ENCODE measurements at regions not wholly inside any gene's neighbourhood (a gene's known extent, or its start where the extent isn't known, plus 50 kb on each side); places are given as distances from the start of the nearest gene placed in this dataset.

DNA sequence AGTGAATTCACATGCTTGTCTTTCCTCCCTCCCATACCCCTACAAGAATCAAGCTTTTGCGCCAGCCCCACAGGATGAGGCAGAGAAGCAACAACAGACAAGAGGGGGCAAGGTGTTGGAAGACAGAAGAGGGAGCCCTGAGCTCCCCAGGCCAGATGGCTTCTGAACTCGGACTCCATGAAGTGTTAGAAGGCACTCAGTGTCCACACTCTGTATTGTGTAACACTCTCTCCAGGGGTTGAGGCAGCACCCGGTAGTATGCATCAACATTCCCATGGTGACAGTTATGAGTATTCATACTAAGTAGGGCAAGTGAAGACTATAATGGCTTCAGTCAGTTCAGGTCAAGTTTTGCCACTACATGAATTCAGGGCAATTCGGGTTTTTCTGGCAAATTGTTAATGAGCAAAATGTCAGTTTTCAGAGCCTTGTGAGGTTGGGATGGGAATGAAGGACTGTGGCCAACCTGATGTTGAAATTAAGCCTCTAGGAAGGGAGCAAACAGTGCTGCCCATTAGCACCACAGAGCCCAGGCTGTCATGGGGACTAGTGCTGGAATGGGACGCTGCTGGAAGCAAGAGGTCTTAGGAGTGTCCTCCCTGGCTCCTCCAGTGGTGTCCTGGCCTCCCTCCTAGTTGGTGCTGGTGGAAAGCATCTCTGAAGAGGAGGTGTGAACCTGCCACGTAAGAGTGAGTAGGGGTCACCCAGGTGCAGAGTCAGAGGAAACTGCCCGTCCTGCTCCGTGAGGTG is 79.4 kb downstream of the KLF15 start:
- no peak overlapping the region for H3K23ac ChIP-seq (ENCODE audit: low read depth, low read length, poor library complexity)

GRCh38 chr3:126275620-126275904 is 81.6 kb downstream of the KLF15 start:
- Histone ChIP-seq H3K9ac (ENCODE audit: low read depth, low read length, poor library complexity) (no peak overlapping the region), H2BK12ac (ENCODE audit: low read length) (no peak overlapping the region), H3K27me3 (ENCODE audit: control insufficient read depth in 3 of 3, insufficient read depth in 3 of 3, low read depth in 1 of 3, low read length in 3 of 3) (peaks cover 0 to 6% (median 0%) of the 10 kb centered on the region in 3 experiments), H3K27ac (replicated peaks; ENCODE audit: low read length) (no peak overlapping the region), H3K4ac (ENCODE audit: low read length) (no peak overlapping the region), H3K4me1 (ENCODE audit: control insufficient read depth in 2 of 2, insufficient read depth in 1 of 2, low read depth in 1 of 2, low read length in 2 of 2) (peaks cover 0 to 3% of the 10 kb centered on the region in 2 donors), H3K23ac (ENCODE audit: low read depth, low read length, poor library complexity) (no peak overlapping the region), H2BK15ac (ENCODE audit: low read length) (no peak overlapping the region), H2AFZ (ENCODE audit: low read length) (no peak overlapping the region), H3K18ac (ENCODE audit: low read length) (no peak overlapping the region), H4K91ac (ENCODE audit: low read depth, low read length, poor library complexity) (no peak overlapping the region), H3K14ac (ENCODE audit: low read length) (no peak overlapping the region), H2AK5ac (ENCODE audit: low read depth, low read length) (no peak overlapping the region), H4K8ac (ENCODE audit: low read depth, low read length) (no peak overlapping the region), H3K4me3 (ENCODE audit: low read length in 2 of 2) (no peak overlapping the region), H2BK120ac (ENCODE audit: low read depth, low read length) (no peak overlapping the region), H3K9me3 (replicated peaks in 1 of 2; ENCODE audit: control insufficient read depth in 2 of 2, insufficient read depth in 1 of 2, low read depth in 1 of 2, low read length in 2 of 2) (no peaks in the 10 kb centered on the region), H3K36me3 (replicated peaks in 1 of 2; ENCODE audit: control insufficient read depth in 2 of 2, insufficient read depth in 2 of 2, low read length in 2 of 2) (no peaks in the 10 kb centered on the region), H3K79me1 (ENCODE audit: low read depth, low read length) (no peaks in the 10 kb centered on the region), H3K4me2 (ENCODE audit: insufficient read depth, low read length, poor library complexity, severe bottlenecking) (no peak overlapping the region), H2BK5ac (ENCODE audit: low read length) (no peak overlapping the region)
- no CpG with 5 or more reads among the region's 2 CpGs for WGBS, 2 donors (ENCODE audit: extremely low coverage in 2 of 2, insufficient read length in 2 of 2, insufficient replicate concordance in 1 of 2)
- no peak for DNase-seq (ENCODE audit: low spot score)

More for the DNA sequence above, 79.4 kb downstream of the KLF15 start:
- Histone ChIP-seq H3K4me1 (ENCODE audit: control insufficient read depth in 2 of 2, insufficient read depth in 1 of 2, low read depth in 1 of 2, low read length in 2 of 2) (peaks cover 0 to 3% of the 10 kb centered on the region in 2 donors), H2BK15ac (ENCODE audit: low read length) (no peak overlapping the region), H3K27ac (replicated peaks; ENCODE audit: low read length) (no peak overlapping the region), H3K4me2 (ENCODE audit: insufficient read depth, low read length, poor library complexity, severe bottlenecking) (no peak overlapping the region), H3K27me3 (ENCODE audit: control insufficient read depth in 3 of 3, insufficient read depth in 3 of 3, low read depth in 1 of 3, low read length in 3 of 3) (peaks cover 0 to 6% (median 0%) of the 10 kb centered on the region in 3 experiments), H4K8ac (ENCODE audit: low read depth, low read length) (no peak overlapping the region), H2BK5ac (ENCODE audit: low read length) (no peak overlapping the region), H3K9ac (ENCODE audit: low read depth, low read length, poor library complexity) (peak overlapping the region; percentile 24), H3K36me3 (replicated peaks in 1 of 2; ENCODE audit: control insufficient read depth in 2 of 2, insufficient read depth in 2 of 2, low read length in 2 of 2) (no peaks in the 10 kb centered on the region), H4K91ac (ENCODE audit: low read depth, low read length, poor library complexity) (no peak overlapping the region), H3K4ac (ENCODE audit: low read length) (no peak overlapping the region), H2AK5ac (ENCODE audit: low read depth, low read length) (no peak overlapping the region), H2BK12ac (ENCODE audit: low read length) (no peak overlapping the region), H2BK120ac (ENCODE audit: low read depth, low read length) (no peak overlapping the region), H3K14ac (ENCODE audit: low read length) (no peak overlapping the region), H3K9me3 (replicated peaks in 1 of 2; ENCODE audit: control insufficient read depth in 2 of 2, insufficient read depth in 1 of 2, low read depth in 1 of 2, low read length in 2 of 2) (no peaks in the 10 kb centered on the region), H3K18ac (ENCODE audit: low read length) (no peak overlapping the region), H2AFZ (ENCODE audit: low read length) (no peak overlapping the region), H3K79me1 (ENCODE audit: low read depth, low read length) (no peaks in the 10 kb centered on the region), H3K4me3 (ENCODE audit: low read length in 2 of 2) (no peak overlapping the region)
- WGBS, 2 donors (ENCODE audit: extremely low coverage in 2 of 2, insufficient read length in 2 of 2, insufficient replicate concordance in 1 of 2), result no CpG with 5 or more reads among the region's 8 CpGs
- DNase-seq (ENCODE audit: low spot score), result no peak

DNA sequence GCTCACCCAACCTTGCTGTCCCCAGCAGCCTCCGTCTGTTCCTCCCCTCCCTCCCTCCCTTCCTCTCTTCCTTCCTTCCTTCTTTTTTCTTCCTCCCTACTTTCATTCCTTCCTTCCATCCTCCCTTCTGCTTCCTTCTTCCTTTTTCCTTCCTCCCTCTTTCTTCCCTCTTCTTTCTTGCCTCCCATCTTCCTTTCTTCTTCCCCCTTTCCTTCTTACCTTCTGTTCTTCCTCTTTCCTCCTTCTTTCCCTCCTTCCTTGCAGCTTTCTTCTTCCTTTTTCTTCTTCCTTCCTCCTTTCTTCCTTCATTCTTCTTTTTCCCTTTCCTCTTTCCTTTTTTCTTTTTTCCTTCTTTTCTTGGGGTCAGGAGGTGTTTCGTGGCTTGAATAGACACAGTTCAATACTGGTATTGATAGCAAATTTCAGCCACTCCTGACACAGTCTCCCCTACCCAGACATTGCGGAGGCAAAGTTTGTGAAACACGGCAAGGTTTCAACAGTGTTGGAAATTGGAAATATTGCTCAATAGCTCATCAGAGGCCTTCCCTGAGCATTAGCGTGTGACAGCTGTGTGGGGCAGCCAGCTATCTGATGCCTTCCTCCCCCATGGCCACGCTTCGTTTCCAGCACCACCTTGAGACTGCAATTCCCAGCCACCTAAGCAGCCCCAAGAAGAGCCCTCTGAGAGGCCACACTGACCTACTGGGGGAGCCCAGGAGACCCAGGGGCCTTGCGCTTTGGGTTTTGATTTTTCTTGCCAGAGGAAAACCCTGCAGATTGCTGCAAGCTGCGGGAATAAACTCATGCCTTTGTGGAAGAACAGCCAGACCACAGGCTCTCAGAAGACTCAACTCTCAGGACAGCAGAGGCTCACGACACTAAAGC is 82.2 kb downstream of the KLF15 start:
- DNase-seq (ENCODE audit: low spot score), result no peak
- no CpG with 5 or more reads among the region's 10 CpGs for WGBS, 2 donors (ENCODE audit: extremely low coverage in 2 of 2, insufficient read length in 2 of 2, insufficient replicate concordance in 1 of 2)
- H4K8ac ChIP-seq (ENCODE audit: low read depth, low read length), result no peak overlapping the region

DNA sequence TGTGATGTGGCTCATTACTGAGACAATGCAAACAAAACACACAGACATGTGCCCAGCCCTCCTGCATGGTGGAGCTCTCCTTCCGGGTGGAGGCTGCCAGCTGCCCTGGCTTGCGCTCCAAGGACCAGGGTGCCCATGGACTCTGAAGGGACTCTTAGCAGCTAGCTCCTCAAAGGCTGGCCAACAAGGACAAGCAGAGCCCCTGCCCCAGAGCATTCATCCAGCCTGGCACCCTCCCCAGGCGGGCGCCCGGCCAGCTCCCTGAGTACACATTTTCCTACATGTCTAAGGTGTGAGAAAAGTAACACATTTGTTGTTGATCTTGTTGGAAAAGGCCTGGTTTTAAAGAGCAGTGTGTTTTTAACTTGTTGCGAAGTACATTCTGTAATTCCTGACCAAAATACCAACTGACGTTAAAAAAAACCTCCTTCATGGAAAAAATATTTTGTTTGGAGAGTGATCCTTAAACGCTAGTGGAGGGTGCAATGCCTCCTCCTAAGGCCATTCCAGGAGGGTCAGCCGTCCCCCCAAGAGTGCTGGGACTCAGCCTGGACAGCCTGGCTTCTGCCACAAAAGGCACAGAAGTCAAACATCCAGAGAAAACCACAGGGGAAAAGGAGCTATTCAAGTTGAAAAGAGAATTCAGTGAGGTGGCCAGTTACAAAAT is 86.9 kb downstream of the KLF15 start:
- H3K27ac ChIP-seq (replicated peaks; ENCODE audit: low read length), result no peak overlapping the region
- no peaks in the 10 kb centered on the region for H3K9me3 ChIP-seq (replicated peaks in 1 of 2; ENCODE audit: control insufficient read depth in 2 of 2, insufficient read depth in 1 of 2, low read depth in 1 of 2, low read length in 2 of 2)
- no peak overlapping the region for H4K8ac ChIP-seq (ENCODE audit: low read depth, low read length)
- no peaks in the 10 kb centered on the region for H3K36me3 ChIP-seq (replicated peaks in 1 of 2; ENCODE audit: control insufficient read depth in 2 of 2, insufficient read depth in 2 of 2, low read length in 2 of 2)
- peaks cover 14 to 22% of the 10 kb centered on the region in 2 donors for H3K4me1 ChIP-seq (ENCODE audit: control insufficient read depth in 2 of 2, insufficient read depth in 1 of 2, low read depth in 1 of 2, low read length in 2 of 2)
- no peak overlapping the region for H2AFZ ChIP-seq (ENCODE audit: low read length)
- H4K91ac ChIP-seq (ENCODE audit: low read depth, low read length, poor library complexity), result peak overlapping the region; percentile 6
- peak overlapping the region; percentile 36 for H2AK5ac ChIP-seq (ENCODE audit: low read depth, low read length)
- no peak overlapping the region for H2BK120ac ChIP-seq (ENCODE audit: low read depth, low read length)
- DNase-seq (ENCODE audit: low spot score), result no peak
- H3K4me3 ChIP-seq (ENCODE audit: low read length in 2 of 2), result no peak overlapping the region
- no peaks in the 10 kb centered on the region for H3K79me1 ChIP-seq (ENCODE audit: low read depth, low read length)
- no peaks in the 10 kb centered on the region for H3K27me3 ChIP-seq (ENCODE audit: control insufficient read depth in 3 of 3, insufficient read depth in 3 of 3, low read depth in 1 of 3, low read length in 3 of 3)
- H3K9ac ChIP-seq (ENCODE audit: low read depth, low read length, poor library complexity), result no peak overlapping the region
- H2BK12ac ChIP-seq (ENCODE audit: low read length), result peak overlapping the region; percentile 48
- peak overlapping the region; percentile 76 for H3K18ac ChIP-seq (ENCODE audit: low read length)
- H2BK5ac ChIP-seq (ENCODE audit: low read length), result no peak overlapping the region
- H3K4ac ChIP-seq (ENCODE audit: low read length), result no peak overlapping the region
- H3K23ac ChIP-seq (ENCODE audit: low read depth, low read length, poor library complexity), result no peak overlapping the region
- H3K14ac ChIP-seq (ENCODE audit: low read length), result no peak overlapping the region
- no CpG with 5 or more reads among the region's 9 CpGs for WGBS, 2 donors (ENCODE audit: extremely low coverage in 2 of 2, insufficient read length in 2 of 2, insufficient replicate concordance in 1 of 2)
- no peak overlapping the region for H3K4me2 ChIP-seq (ENCODE audit: insufficient read depth, low read length, poor library complexity, severe bottlenecking)
- H2BK15ac ChIP-seq (ENCODE audit: low read length), result peak overlapping the region; percentile 76

More for the DNA sequence above, 82.2 kb downstream of the KLF15 start:
- Histone ChIP-seq H3K79me1 (ENCODE audit: low read depth, low read length) (no peaks in the 10 kb centered on the region), H3K36me3 (replicated peaks in 1 of 2; ENCODE audit: control insufficient read depth in 2 of 2, insufficient read depth in 2 of 2, low read length in 2 of 2) (no peaks in the 10 kb centered on the region), H2BK5ac (ENCODE audit: low read length) (no peak overlapping the region), H2AK5ac (ENCODE audit: low read depth, low read length) (no peak overlapping the region), H3K18ac (ENCODE audit: low read length) (no peak overlapping the region), H3K14ac (ENCODE audit: low read length) (no peak overlapping the region), H3K23ac (ENCODE audit: low read depth, low read length, poor library complexity) (no peak overlapping the region), H4K91ac (ENCODE audit: low read depth, low read length, poor library complexity) (no peak overlapping the region), H2BK120ac (ENCODE audit: low read depth, low read length) (no peak overlapping the region), H3K27ac (replicated peaks; ENCODE audit: low read length) (no peak overlapping the region), H3K9me3 (replicated peaks in 1 of 2; ENCODE audit: control insufficient read depth in 2 of 2, insufficient read depth in 1 of 2, low read depth in 1 of 2, low read length in 2 of 2) (no peaks in the 10 kb centered on the region), H3K27me3 (ENCODE audit: control insufficient read depth in 3 of 3, insufficient read depth in 3 of 3, low read depth in 1 of 3, low read length in 3 of 3) (peaks cover 0 to 4% (median 0%) of the 10 kb centered on the region in 3 experiments), H3K4me2 (ENCODE audit: insufficient read depth, low read length, poor library complexity, severe bottlenecking) (no peak overlapping the region), H3K9ac (ENCODE audit: low read depth, low read length, poor library complexity) (no peak overlapping the region), H2BK15ac (ENCODE audit: low read length) (no peak overlapping the region), H2AFZ (ENCODE audit: low read length) (no peak overlapping the region), H3K4ac (ENCODE audit: low read length) (no peak overlapping the region), H2BK12ac (ENCODE audit: low read length) (no peak overlapping the region), H3K4me1 (ENCODE audit: control insufficient read depth in 2 of 2, insufficient read depth in 1 of 2, low read depth in 1 of 2, low read length in 2 of 2) (peaks cover 0 to 6% of the 10 kb centered on the region in 2 donors), H3K4me3 (ENCODE audit: low read length in 2 of 2) (no peak overlapping the region)

Measured in neuronal stem cell (in vitro differentiated cells).